ENCODE measurements at regions not wholly inside any gene's neighbourhood (a gene's known extent, or its start where the extent isn't known, plus 50 kb on each side); places are given as distances from the start of the nearest gene placed in this dataset.

DNA sequence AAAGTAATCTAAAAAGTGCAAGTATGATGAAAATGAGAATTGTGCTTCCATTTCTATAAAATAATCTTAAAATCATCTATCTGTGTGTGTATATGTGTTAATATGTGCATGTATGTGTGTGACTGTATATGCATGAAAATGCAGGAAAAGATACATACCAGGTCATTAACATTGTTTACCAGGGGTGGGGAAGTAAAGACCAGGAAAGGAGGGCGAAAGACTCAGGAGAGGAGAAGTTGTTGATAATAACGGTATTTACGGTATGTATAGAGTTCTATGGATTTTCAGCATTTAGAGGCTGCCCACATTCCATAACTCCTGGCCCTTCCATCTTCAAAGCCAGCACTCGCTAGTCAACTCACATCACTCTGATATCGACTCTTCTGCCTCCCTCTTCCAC is 111.0 kb upstream of the SPDL1 start:
- no peak for TF ChIP-seq SPI1 (IDR thresholded peaks at IDR 0.05; ENCODE audit: borderline replicate concordance, low read depth)
- no peak for TF ChIP-seq POLR2AphosphoS5 (IDR thresholded peaks at IDR 0.05; ENCODE audit: low read depth)
- TF ChIP-seq, protein P1, sequence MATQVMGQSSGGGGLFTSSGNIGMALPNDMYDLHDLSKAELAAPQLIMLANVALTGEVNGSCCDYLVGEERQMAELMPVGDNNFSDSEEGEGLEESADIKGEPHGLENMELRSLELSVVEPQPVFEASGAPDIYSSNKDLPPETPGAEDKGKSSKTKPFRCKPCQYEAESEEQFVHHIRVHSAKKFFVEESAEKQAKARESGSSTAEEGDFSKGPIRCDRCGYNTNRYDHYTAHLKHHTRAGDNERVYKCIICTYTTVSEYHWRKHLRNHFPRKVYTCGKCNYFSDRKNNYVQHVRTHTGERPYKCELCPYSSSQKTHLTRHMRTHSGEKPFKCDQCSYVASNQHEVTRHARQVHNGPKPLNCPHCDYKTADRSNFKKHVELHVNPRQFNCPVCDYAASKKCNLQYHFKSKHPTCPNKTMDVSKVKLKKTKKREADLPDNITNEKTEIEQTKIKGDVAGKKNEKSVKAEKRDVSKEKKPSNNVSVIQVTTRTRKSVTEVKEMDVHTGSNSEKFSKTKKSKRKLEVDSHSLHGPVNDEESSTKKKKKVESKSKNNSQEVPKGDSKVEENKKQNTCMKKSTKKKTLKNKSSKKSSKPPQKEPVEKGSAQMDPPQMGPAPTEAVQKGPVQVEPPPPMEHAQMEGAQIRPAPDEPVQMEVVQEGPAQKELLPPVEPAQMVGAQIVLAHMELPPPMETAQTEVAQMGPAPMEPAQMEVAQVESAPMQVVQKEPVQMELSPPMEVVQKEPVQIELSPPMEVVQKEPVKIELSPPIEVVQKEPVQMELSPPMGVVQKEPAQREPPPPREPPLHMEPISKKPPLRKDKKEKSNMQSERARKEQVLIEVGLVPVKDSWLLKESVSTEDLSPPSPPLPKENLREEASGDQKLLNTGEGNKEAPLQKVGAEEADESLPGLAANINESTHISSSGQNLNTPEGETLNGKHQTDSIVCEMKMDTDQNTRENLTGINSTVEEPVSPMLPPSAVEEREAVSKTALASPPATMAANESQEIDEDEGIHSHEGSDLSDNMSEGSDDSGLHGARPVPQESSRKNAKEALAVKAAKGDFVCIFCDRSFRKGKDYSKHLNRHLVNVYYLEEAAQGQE (IDR thresholded peaks at IDR 0.05; ENCODE audit: insufficient replicate concordance, low read depth), result no peak
- TF ChIP-seq, protein P2, sequence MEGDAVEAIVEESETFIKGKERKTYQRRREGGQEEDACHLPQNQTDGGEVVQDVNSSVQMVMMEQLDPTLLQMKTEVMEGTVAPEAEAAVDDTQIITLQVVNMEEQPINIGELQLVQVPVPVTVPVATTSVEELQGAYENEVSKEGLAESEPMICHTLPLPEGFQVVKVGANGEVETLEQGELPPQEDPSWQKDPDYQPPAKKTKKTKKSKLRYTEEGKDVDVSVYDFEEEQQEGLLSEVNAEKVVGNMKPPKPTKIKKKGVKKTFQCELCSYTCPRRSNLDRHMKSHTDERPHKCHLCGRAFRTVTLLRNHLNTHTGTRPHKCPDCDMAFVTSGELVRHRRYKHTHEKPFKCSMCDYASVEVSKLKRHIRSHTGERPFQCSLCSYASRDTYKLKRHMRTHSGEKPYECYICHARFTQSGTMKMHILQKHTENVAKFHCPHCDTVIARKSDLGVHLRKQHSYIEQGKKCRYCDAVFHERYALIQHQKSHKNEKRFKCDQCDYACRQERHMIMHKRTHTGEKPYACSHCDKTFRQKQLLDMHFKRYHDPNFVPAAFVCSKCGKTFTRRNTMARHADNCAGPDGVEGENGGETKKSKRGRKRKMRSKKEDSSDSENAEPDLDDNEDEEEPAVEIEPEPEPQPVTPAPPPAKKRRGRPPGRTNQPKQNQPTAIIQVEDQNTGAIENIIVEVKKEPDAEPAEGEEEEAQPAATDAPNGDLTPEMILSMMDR (IDR thresholded peaks at IDR 0.05; ENCODE audit: insufficient read depth, low read length), result no peak
- no peak for TF ChIP-seq GABPA (IDR thresholded peaks at IDR 0.05; ENCODE audit: low read depth)
- H3K27me3 ChIP-seq (ENCODE audit: insufficient read depth, poor library complexity, severe bottlenecking), result no peaks in the 10 kb centered on the region

DNA sequence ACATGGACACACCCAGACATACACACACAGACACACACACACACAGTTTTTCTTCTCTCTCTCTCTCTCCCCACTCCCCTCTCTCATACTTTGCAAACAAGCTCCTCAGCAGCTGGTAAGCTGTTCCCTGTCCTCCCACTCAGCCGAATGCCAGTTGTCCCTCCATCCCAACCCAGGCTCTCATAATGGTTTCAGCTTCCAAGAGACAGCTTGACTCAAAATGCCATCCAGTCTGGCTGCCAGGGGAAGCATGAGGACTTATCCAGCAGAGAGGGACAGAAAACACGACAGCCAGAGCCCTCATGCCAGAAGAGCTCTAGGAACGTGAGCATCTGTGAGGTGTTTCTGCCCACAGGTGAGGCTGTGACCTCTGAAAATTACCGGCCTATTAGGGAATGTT is 112.6 kb upstream of the SPDL1 start:
- DNase-seq (ENCODE audit: low read depth in 1 of 2, low spot score in 1 of 2), result no peak
- TF ChIP-seq SPI1 (IDR thresholded peaks at IDR 0.05; ENCODE audit: borderline replicate concordance, low read depth) (no peak), POLR2AphosphoS5 (IDR thresholded peaks at IDR 0.05; ENCODE audit: low read depth) (no peak), GABPA (IDR thresholded peaks at IDR 0.05; ENCODE audit: low read depth) (no peak)
- TF ChIP-seq, protein P1 (IDR thresholded peaks at IDR 0.05; ENCODE audit: insufficient replicate concordance, low read depth), result no peak
- TF ChIP-seq, protein P2 (IDR thresholded peaks at IDR 0.05; ENCODE audit: insufficient read depth, low read length), result no peak
- Histone ChIP-seq H3K4me3 (replicated peaks; ENCODE audit: insufficient read depth, low read length) (no peak overlapping the region), H3K27me3 (ENCODE audit: insufficient read depth, poor library complexity, severe bottlenecking) (no peaks in the 10 kb centered on the region), H3K27ac (replicated peaks) (no peak overlapping the region)

More for the DNA sequence above, 111.0 kb upstream of the SPDL1 start:
- Histone ChIP-seq H3K27ac (replicated peaks) (no peak overlapping the region), H3K4me3 (replicated peaks; ENCODE audit: insufficient read depth, low read length) (no peak overlapping the region)
- no peak for DNase-seq (ENCODE audit: low read depth in 1 of 2, low spot score in 1 of 2)

DNA sequence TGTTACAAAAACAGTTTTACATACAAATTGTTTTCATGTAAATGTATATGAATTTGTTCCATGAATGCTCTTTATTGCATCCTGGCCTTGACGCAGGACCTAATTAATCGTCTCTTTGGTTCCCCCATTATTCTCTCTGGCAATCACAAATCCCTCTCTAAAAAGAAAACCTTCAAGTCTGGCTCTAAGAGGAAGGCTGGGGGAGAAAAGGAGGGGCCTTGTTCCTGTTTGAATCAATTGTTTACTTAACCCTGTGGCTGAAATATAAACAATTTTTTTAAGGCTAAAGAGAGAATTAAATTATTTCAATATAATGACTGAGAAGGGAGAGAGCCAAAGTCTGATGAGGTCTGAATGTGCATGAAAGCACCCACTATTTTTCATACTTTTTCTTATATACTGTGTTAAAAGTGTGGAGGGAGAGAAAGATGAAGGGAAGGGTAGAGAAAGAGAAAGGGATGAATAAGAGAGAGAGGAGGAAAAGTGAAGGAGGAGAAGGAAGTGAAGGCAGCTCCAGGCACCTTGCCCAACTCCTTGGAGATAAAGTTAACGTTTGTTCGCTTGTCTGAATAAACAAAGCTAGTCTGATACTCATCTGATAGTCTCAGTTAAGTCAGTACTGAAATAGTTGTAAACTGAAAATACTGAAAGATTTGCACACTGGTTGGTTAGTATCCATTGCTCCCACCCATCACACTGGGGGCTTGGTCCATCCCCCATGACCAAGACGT is 116.4 kb upstream of the SPDL1 start:
- DNase-seq (ENCODE audit: low read depth in 1 of 2, low spot score in 1 of 2), result no peak
- Histone ChIP-seq H3K4me3 (replicated peaks; ENCODE audit: insufficient read depth, low read length) (no peak overlapping the region), H3K27ac (replicated peaks) (no peak overlapping the region), H3K27me3 (ENCODE audit: insufficient read depth, poor library complexity, severe bottlenecking) (no peaks in the 10 kb centered on the region)
- TF ChIP-seq POLR2AphosphoS5 (IDR thresholded peaks at IDR 0.05; ENCODE audit: low read depth) (no peak), SPI1 (IDR thresholded peaks at IDR 0.05; ENCODE audit: borderline replicate concordance, low read depth) (no peak), GABPA (IDR thresholded peaks at IDR 0.05; ENCODE audit: low read depth) (no peak)
- TF ChIP-seq, protein P1 (IDR thresholded peaks at IDR 0.05; ENCODE audit: insufficient replicate concordance, low read depth), result no peak
- TF ChIP-seq, protein P2 (IDR thresholded peaks at IDR 0.05; ENCODE audit: insufficient read depth, low read length), result no peak

All from HL-60 (cell line).